Panc1 (cell line): ENCODE measurements at regions not wholly inside any gene's neighbourhood (a gene's known extent, or its start where the extent isn't known, plus 50 kb on each side); places are given as distances from the start of the nearest gene placed in this dataset.

ENCODE experiments used
- CTCF ChIP-seq: fragments of 450-650 bp; IDR thresholded peaks from 2 replicates; pipeline ENCODE4 v1.5.1; 2017; ENCODE audit warnings: mild to moderate bottlenecking
- POLR2AphosphoS5 ChIP-seq: IDR thresholded peaks from 2 replicates; pipeline ENCODE4 v1.6.1; 2012; ENCODE audit warnings: mild to moderate bottlenecking, low read depth, low read length, moderate library complexity
- SIN3A ChIP-seq: IDR thresholded peaks from 2 replicates; pipeline ENCODE4 v1.6.1; 2012; ENCODE audit warnings: low read depth, mild to moderate bottlenecking, low read length, moderate library complexity, borderline replicate concordance; ENCODE audit not compliant: insufficient read depth

DNA sequence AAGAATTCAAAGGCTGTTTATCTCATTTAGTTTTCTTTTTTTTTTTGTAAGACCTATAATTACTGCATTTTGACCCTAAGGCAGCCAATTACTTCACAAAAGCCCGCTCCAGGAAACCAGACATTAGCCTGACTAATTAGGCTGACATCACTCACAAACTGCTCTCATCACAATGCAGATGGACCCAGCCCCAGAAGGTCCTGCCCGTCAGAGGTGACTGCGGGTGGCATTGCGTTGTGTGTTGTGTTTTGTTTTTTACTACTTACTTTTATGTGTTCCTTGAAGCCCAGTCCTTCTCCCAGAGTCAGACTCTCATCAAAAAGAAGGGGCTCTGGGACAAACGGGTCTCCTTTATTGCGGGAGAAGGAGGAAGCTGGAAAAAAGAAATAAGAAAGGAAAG, 172.2 kb downstream of the HSD17B3 start:
- TF ChIP-seq CTCF (no peak), POLR2AphosphoS5 (no peak), SIN3A (no peak)
